HEK293 (cell line): ENCODE measurements at regions not wholly inside any gene's neighbourhood (a gene's known extent, or its start where the extent isn't known, plus 50 kb on each side); places are given as distances from the start of the nearest gene placed in this dataset.

Experiments used
- CTCF ChIA-PET: fragments of 350-600 bp; formaldehyde crosslinking; extraction: SDS; loops from one replicate; lab custom pipeline; 2021; ENCODE audit warnings: antibody characterized with exemption; lab: Yijun Ruan, JAX
- POLR2A ChIA-PET: fragments of 300-600 bp; formaldehyde crosslinking; extraction: SDS; loops from one replicate; lab custom pipeline; 2020; ENCODE audit warnings: antibody characterized with exemption, inconsistent platforms; lab: Yijun Ruan, JAX
- H3K27ac ChIP-seq: fragments of 200-500 bp; sonication (Bioruptor generic); 2 replicates; pipeline ENCODE4 v1.5.1; 2014; ENCODE audit warnings: low read depth, low read length, control low read depth, inconsistent platforms; ENCODE audit errors: extremely low read depth
- H3K36me3 ChIP-seq, 2 experiments: fragments of 200-500 bp in 1 of 2; sonication (Bioruptor generic) in 1 of 2; 1 replicate in 1 of 2; 2 replicates in 1 of 2; pipeline ENCODE4 v1.5.1; 2014 to 2017; ENCODE audit warnings: inconsistent platforms in 2 of 2, low read length in 2 of 2; ENCODE audit not compliant: control insufficient read depth in 2 of 2, insufficient read depth in 1 of 2
- H3K4me1 ChIP-seq: fragments of 200-500 bp; sonication (Bioruptor generic); 2 replicates; pipeline ENCODE4 v1.5.1; 2014; ENCODE audit warnings: mild to moderate bottlenecking, low read length, inconsistent platforms; ENCODE audit not compliant: control insufficient read depth, insufficient read depth
- H3K4me3 ChIP-seq: 2 replicates; pipeline ENCODE4 v1.5.1; 2011; ENCODE audit warnings: low read depth, mild to moderate bottlenecking, control low read depth, low read length, moderate library complexity
- H3K9me3 ChIP-seq: fragments of 200-500 bp; sonication (Bioruptor generic); 2 replicates; pipeline ENCODE4 v1.5.1; 2014; ENCODE audit warnings: low read depth, low read length, inconsistent platforms; ENCODE audit not compliant: control insufficient read depth, insufficient read depth
- HOXD13 ChIP-seq: sonication (generic); formaldehyde crosslinking; IDR thresholded peaks from 2 replicates; pipeline ENCODE4 v1.8.0; 2022; ENCODE audit warnings: missing genetic modification reagents, borderline replicate concordance
- KLF7 ChIP-seq: fragments of 450-650 bp; formaldehyde crosslinking; IDR thresholded peaks from 2 replicates; pipeline ENCODE4 v1.5.1; 2016; ENCODE audit warnings: missing biosample characterization, missing genetic modification characterization, borderline replicate concordance
- SALL2 ChIP-seq: fragments of 450-650 bp; formaldehyde crosslinking; IDR thresholded peaks from 2 replicates; pipeline ENCODE4 v1.5.0; 2017; ENCODE audit warnings: missing biosample characterization, mild to moderate bottlenecking, missing genetic modification characterization, borderline replicate concordance
- SP7 ChIP-seq: fragments of 450-650 bp; formaldehyde crosslinking; IDR thresholded peaks from 2 replicates; pipeline ENCODE4 v1.5.1; 2016; ENCODE audit warnings: missing biosample characterization, missing genetic modification characterization
- ZFP69B ChIP-seq: fragments of 450-650 bp; formaldehyde crosslinking; IDR thresholded peaks from 2 replicates; pipeline ENCODE4 v1.5.1; 2016; ENCODE audit warnings: missing biosample characterization, missing genetic modification characterization
- ZNF155 ChIP-seq: fragments of 450-650 bp; formaldehyde crosslinking; IDR thresholded peaks from 2 replicates; pipeline ENCODE4 v1.5.1; 2016; ENCODE audit warnings: missing biosample characterization, missing genetic modification characterization
- ZNF23 ChIP-seq: fragments of 450-650 bp; formaldehyde crosslinking; IDR thresholded peaks from 2 replicates; pipeline ENCODE4 v1.5.1; 2016; ENCODE audit warnings: missing biosample characterization, missing genetic modification characterization, borderline replicate concordance
- ZNF239 ChIP-seq: fragments of 450-650 bp; formaldehyde crosslinking; IDR thresholded peaks from 2 replicates; pipeline ENCODE4 v1.5.1; 2016; ENCODE audit warnings: missing biosample characterization, missing genetic modification characterization
- ZNF404 ChIP-seq: fragments of 450-650 bp; formaldehyde crosslinking; IDR thresholded peaks from 2 replicates; pipeline ENCODE4 v1.5.1; 2017; ENCODE audit warnings: missing biosample characterization, missing genetic modification characterization
- ZNF449 ChIP-seq: fragments of 450-650 bp; formaldehyde crosslinking; IDR thresholded peaks from 2 replicates; pipeline ENCODE4 v1.5.1; 2017; ENCODE audit warnings: missing biosample characterization, mild to moderate bottlenecking, missing genetic modification characterization, moderate library complexity
- ZNF513 ChIP-seq: fragments of 450-650 bp; IDR thresholded peaks from 2 replicates; pipeline ENCODE4 v1.5.1; 2018; ENCODE audit warnings: missing biosample characterization, missing genetic modification characterization
- ZNF548 ChIP-seq: fragments of 450-650 bp; formaldehyde crosslinking; IDR thresholded peaks from 2 replicates; pipeline ENCODE4 v1.5.1; 2016; ENCODE audit warnings: missing biosample characterization, missing genetic modification characterization

GRCh38 chr18:42228581-42228980 lies 273.5 kb downstream of the PIK3C3 start (continued):
- TF ChIP-seq ZFP69B = no peak
- TF ChIP-seq ZNF155 (tag by site-specific recombination) = no peak

GRCh38 chr18:42229211-42230210 lies 274.5 kb downstream of the PIK3C3 start:
- Histone ChIP-seq H3K9me3 (no peaks in the 10 kb centered on the region), H3K4me3 (no peak overlapping the region), H3K36me3 (no peaks in the 10 kb centered on the region), H3K4me1 (peaks cover 2% of the 10 kb centered on the region; the same call in 1 of the 2 replicates), H3K27ac (no peak overlapping the region)
- no peak for TF ChIP-seq ZNF548 (tag by site-specific recombination)
- POLR2A ChIA-PET = no interaction called here
- CTCF ChIA-PET = no interaction called here

GRCh38 chr18:42230636-42231035 lies 275.6 kb downstream of the PIK3C3 start:
- H3K4me1 ChIP-seq = peaks cover 2% of the 10 kb centered on the region; the same call in 1 of the 2 replicates
- H3K4me3 ChIP-seq = no peak overlapping the region
- TF ChIP-seq HOXD13 (CRISPR knock-in tag) = peak; percentile 67; the same call in 1 of the 2 replicates
- TF ChIP-seq ZNF513 (tag by site-specific recombination) = no peak
- H3K27ac ChIP-seq = no peak overlapping the region
- POLR2A ChIA-PET = no interaction called here
- no peaks in the 10 kb centered on the region for H3K9me3 ChIP-seq
- CTCF ChIA-PET = no interaction called here
- no peaks in the 10 kb centered on the region for H3K36me3 ChIP-seq

- Histone ChIP-seq H3K4me3 (no peak overlapping the region), H3K27ac (no peak overlapping the region)
- CTCF ChIA-PET = interaction anchor here (0.7 kb wide), 1 partner anchor 1046 kb away, joined by 3 read pairs; the partner anchor contains the start of gene SYT4
- no peak for TF ChIP-seq SALL2 (tag by site-specific recombination)
- TF ChIP-seq, all 188 proteins: peak for 0
- no peaks in the 10 kb centered on the region for H3K36me3 ChIP-seq
- no peaks in the 10 kb centered on the region for H3K9me3 ChIP-seq
- peaks cover 2% of the 10 kb centered on the region; the same call in 1 of the 2 replicates for H3K4me1 ChIP-seq
- POLR2A ChIA-PET = no interaction called here
Measured at GRCh38 chr18:42231284-42231683, 276.2 kb downstream of the PIK3C3 start.

- Histone ChIP-seq H3K27ac (no peak overlapping the region), H3K9me3 (no peaks in the 10 kb centered on the region), H3K4me3 (no peak overlapping the region), H3K4me1 (peaks cover 2% of the 10 kb centered on the region; the same call in 1 of the 2 replicates), H3K36me3 (no peaks in the 10 kb centered on the region)
- no peak for TF ChIP-seq ZNF23 (tag by site-specific recombination)
- no peak for TF ChIP-seq ZNF449
- TF ChIP-seq KLF7 (tag by site-specific recombination) = no peak
- no peak for TF ChIP-seq SP7
- TF ChIP-seq ZNF404 (tag by site-specific recombination) = no peak
- TF ChIP-seq ZNF513 (tag by site-specific recombination) = no peak
- TF ChIP-seq ZNF239 (tag by site-specific recombination) = no peak
- CTCF ChIA-PET = interaction anchor here (0.7 kb wide), 1 partner anchor 1046 kb away, joined by 3 read pairs; the partner anchor contains the start of gene SYT4
- POLR2A ChIA-PET = no interaction called here
Measured at GRCh38 chr18:42231796-42232195, 276.8 kb downstream of the PIK3C3 start.
